Astrocyte of the spinal cord (primary cell): ENCODE measurements at regions not wholly inside any gene's neighbourhood (a gene's known extent, or its start where the extent isn't known, plus 50 kb on each side); places are given as distances from the start of the nearest gene placed in this dataset.

Source experiments
- DNase-seq: peaks from one replicate; pipeline ENCODE4 v3.0.0; 2011; ENCODE audit warnings: low read depth, low spot score
- H3K4me3 ChIP-seq: 2 replicates; pipeline ENCODE4 v1.5.1; 2011; ENCODE audit warnings: low read depth, mild to moderate bottlenecking, low read length, moderate library complexity
- in situ Hi-C: cut with HindIII; loops from 2 replicates; pipeline ENCODE4 v1.10.0; 2017; ENCODE audit warnings: low sequenced_read_pairs
- TF ChIP-seq, protein P1 (sequence below): IDR thresholded peaks from 2 replicates; pipeline ENCODE4 v1.5.1; 2012; ENCODE audit warnings: low read depth, mild to moderate bottlenecking, low read length, inconsistent platforms

DNA sequence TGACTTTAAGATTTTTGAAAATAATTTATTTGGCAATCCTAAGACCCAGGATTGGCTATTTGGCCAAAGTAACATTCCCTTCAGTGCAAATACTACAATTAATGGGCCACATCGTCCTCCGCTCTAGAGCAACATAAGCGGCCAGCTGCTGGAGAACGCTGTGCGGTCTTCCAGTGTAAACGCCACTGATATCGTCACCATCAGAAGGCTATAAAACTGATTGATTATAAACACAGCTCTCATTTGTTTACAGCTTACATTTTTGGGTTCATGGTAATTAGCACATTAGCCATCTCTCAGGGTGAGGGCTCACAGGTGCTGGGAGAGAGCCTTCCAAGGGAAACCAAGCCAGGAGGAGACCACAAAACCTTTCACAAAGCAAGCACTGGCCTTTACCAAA lies 130.1 kb upstream of the BMP4 start:
- no peak overlapping the region for H3K4me3 ChIP-seq
- no peak for DNase-seq
- in situ Hi-C loops, result no loop called here
- TF ChIP-seq, protein P1, sequence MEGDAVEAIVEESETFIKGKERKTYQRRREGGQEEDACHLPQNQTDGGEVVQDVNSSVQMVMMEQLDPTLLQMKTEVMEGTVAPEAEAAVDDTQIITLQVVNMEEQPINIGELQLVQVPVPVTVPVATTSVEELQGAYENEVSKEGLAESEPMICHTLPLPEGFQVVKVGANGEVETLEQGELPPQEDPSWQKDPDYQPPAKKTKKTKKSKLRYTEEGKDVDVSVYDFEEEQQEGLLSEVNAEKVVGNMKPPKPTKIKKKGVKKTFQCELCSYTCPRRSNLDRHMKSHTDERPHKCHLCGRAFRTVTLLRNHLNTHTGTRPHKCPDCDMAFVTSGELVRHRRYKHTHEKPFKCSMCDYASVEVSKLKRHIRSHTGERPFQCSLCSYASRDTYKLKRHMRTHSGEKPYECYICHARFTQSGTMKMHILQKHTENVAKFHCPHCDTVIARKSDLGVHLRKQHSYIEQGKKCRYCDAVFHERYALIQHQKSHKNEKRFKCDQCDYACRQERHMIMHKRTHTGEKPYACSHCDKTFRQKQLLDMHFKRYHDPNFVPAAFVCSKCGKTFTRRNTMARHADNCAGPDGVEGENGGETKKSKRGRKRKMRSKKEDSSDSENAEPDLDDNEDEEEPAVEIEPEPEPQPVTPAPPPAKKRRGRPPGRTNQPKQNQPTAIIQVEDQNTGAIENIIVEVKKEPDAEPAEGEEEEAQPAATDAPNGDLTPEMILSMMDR, result no peak

DNA sequence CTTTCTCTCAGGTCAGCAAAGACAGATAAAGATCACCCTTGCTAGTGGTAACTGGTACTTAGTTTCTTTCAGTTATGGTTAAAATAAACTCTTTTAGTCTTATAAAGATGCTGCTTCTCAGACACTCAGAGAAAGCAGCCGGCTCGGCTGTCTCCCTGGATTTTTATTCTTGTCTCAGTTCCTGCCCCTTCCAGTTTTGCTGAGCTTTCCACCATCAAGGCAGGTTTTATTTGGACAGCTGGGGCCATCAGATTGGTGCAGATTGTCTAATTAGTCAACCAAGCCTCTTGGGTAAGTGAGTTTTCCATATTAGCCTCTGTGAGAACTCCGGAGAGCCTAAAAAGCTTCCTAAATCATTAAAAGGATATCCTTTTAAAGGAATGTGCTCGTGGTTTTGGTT lies 130.8 kb upstream of the BMP4 start:
- TF ChIP-seq, protein P1, result no peak
- DNase-seq, result no peak
- H3K4me3 ChIP-seq, result no peak overlapping the region
- in situ Hi-C loops, result no loop called here

DNA sequence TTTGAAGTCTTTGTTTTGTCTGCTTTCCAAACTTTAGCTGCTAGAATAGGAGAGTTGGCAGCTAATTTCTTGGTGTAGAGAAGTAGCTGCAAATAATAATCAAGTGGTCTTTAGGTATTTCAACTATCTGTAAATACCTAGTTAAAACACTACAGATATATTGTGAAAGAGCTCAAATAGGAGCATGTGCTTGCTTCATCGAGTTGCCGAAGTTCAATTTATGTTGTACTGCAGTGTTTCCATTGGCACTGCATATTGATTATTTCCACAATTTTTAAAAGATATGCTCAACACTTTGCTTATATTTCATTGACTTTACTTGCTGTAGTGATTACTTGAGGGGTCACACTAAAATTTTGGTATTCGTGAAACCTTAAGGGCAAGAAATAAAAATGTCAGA lies 131.6 kb upstream of the BMP4 start:
- DNase-seq, result no peak
- H3K4me3 ChIP-seq, result no peak overlapping the region
- TF ChIP-seq, protein P1, result no peak
- in situ Hi-C loops, result no loop called here

DNA sequence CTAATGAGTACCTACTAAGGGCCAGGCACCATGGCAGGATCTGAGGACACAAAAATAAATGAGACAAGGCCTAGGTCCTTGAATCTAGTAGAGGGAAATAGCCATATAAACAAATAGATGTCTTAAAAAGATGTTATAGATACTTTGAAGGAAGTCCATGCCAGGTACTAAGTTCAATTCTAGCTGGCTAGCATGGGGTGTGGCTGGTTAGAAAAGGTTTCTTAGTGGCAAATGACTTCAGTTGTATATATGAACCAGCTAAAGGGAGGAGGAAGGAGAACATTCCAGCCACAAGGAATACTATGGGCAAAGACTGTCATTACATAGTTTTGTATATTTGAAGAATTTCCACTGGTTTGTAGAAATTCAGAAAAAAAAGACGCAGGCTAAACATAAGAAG lies 133.6 kb upstream of the BMP4 start:
- DNase-seq, result no peak
- in situ Hi-C loops, result no loop called here
- no peak overlapping the region for H3K4me3 ChIP-seq
- TF ChIP-seq, protein P1, result no peak

DNA sequence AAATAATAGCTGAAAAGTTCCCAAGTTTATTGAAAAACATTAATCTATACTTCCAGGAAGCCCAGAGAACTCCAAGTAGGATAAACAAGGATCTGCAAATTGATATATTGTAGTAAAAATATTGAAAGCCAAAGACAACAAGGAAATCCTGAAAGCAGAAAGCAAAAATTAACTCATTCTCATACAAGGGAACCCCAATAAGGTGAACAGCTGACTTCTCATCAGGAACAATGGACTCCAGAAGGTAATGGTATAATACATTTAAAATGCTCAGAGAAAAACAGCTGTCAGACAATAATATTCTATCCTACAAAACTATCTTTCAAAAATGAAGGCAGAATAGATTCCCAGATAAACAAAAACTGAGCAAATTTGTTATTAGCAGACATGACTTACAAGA lies 138.1 kb upstream of the BMP4 start:
- TF ChIP-seq, protein P1, result no peak
- no peak overlapping the region for H3K4me3 ChIP-seq
- in situ Hi-C loops, result no loop called here
- DNase-seq, result no peak

DNA sequence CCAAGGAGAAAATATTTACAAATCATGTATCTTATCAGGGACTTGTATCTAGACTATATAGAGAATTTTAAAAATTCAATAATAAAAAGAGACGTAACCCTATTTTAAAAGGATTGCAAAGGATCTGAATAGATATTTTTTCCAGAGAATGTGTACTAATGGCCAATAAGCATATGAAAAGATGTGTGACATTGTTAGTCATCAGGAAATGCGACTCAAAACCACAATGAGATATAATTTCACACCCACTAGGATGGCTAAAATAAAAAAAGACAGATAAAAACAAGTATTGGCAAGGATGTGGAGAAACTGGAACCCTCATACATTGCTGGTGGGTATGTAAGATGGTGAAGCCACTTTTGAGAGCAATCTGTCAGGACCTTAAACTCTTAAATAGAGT lies 141.9 kb upstream of the BMP4 start:
- no peak overlapping the region for H3K4me3 ChIP-seq
- TF ChIP-seq, protein P1, result no peak
- no peak for DNase-seq
- in situ Hi-C loops, result no loop called here

DNA sequence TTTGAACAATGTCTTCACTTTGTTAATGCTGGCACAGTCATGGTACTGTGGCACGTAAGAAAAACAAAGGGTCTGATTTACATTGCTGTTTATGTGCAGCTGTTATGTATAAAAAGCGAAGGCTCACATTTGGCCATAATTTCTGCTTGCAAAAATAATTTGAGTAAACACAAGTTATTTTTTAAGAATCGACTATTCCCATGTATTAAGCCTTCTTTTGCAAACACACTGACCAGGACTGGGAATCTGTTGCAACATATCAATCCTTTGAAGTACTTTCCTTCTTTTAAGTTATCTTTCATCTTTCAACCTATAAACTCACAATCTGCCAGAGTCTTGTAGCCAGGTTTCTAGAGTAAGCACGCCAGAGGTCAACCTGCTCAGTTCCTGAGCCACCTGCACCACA lies 145.4 kb upstream of the BMP4 start:
- TF ChIP-seq, protein P1, result no peak
- in situ Hi-C loops, result no loop called here

More for the DNA sequence above, 145.4 kb upstream of the BMP4 start:
- no peak overlapping the region for H3K4me3 ChIP-seq
- DNase-seq, result no peak
